Endothelial cell of umbilical vein (primary cell): ENCODE measurements at regions not wholly inside any gene's neighbourhood (a gene's known extent, or its start where the extent isn't known, plus 50 kb on each side); places are given as distances from the start of the nearest gene placed in this dataset.

Source experiments
- BruUV-seq: library from RNA; stranded (reverse); fragments of 400-500 nt; replicated peaks from 2 replicates; lab custom pipeline; 2021; lab: Mats Ljungman, UMichigan
- CTCF ChIA-PET: fragments of 300-600, 350-600 bp; sonication (Branson Sonifier 250); formaldehyde crosslinking; loops from one replicate; lab custom pipeline; 2021; ENCODE audit warnings: antibody characterized with exemption, inconsistent platforms; lab: Charles Lee
- POLR2A ChIA-PET: fragments of 300-600, 350-600 bp; sonication (Branson Sonifier 250); formaldehyde crosslinking; loops from one replicate; lab custom pipeline; 2021; ENCODE audit warnings: antibody characterized with exemption, inconsistent platforms; lab: Charles Lee
- DNase-seq: peaks from one replicate; pipeline ENCODE4 v3.0.0-alpha.2; 2011; ENCODE audit warnings: low read depth, low spot score
- FAIRE-seq: peaks from 2 replicates; lab custom pipeline; 2011; peaks lifted over from hg19 to GRCh38; lab: Jason Lieb, UNC
- H2AFZ ChIP-seq: 2 replicates; pipeline ENCODE4 v1.6.0; 2012; ENCODE audit warnings: low read depth, low read length, control low read depth, inconsistent platforms
- H3K27ac ChIP-seq: 2 replicates; pipeline ENCODE4 v1.5.1; 2011; ENCODE audit warnings: low read depth, mild to moderate bottlenecking, control low read depth, low read length, moderate library complexity; ENCODE audit not compliant: insufficient read depth
- H3K27me3 ChIP-seq, 2 experiments: 2 replicates each; pipeline versions ENCODE4 v1.6.0 to v1.6.1; 2011; ENCODE audit warnings: low read length in 2 of 2, mixed read lengths in 1 of 2; ENCODE audit not compliant: control insufficient read depth in 2 of 2, insufficient read depth in 2 of 2
- H3K36me3 ChIP-seq, 2 experiments: 2 replicates in 1 of 2; 3 replicates in 1 of 2; pipeline ENCODE4 v1.5.1; 2011; ENCODE audit warnings: low read length in 2 of 2, mild to moderate bottlenecking in 1 of 2, moderate library complexity in 1 of 2; ENCODE audit not compliant: control insufficient read depth in 2 of 2, insufficient read depth in 2 of 2; ENCODE audit errors: extremely low read depth in 1 of 2
- H3K4me1 ChIP-seq: 3 replicates; pipeline ENCODE4 v1.5.1; 2011; ENCODE audit warnings: mild to moderate bottlenecking, low read length; ENCODE audit not compliant: control insufficient read depth, insufficient read depth; ENCODE audit errors: extremely low read depth
- H3K4me2 ChIP-seq: 2 replicates; pipeline ENCODE4 v1.6.1; 2011; ENCODE audit warnings: low read length, control low read depth, mixed read lengths; ENCODE audit not compliant: insufficient read depth
- H3K4me3 ChIP-seq, 3 experiments: fragments of 200-600 bp in 1 of 3; sonication (generic), shearing (Covaris generic) in 1 of 3; replicated peaks in 1 of 3; 2 replicates each; pipeline ENCODE4 v1.5.1; 2011 to 2016; ENCODE audit warnings: control low read depth in 3 of 3, low read length in 3 of 3, mild to moderate bottlenecking in 2 of 3, inconsistent platforms in 1 of 3, low read depth in 1 of 3, moderate library complexity in 1 of 3; ENCODE audit not compliant: insufficient read depth in 1 of 3
- H3K79me2 ChIP-seq: 2 replicates; pipeline ENCODE4 v1.6.0; 2012; ENCODE audit warnings: low read length, inconsistent platforms; ENCODE audit not compliant: control insufficient read depth, insufficient read depth
- H3K9ac ChIP-seq: replicated peaks from 2 replicates; pipeline ENCODE3; 2011; ENCODE audit warnings: low read length, control low read depth; ENCODE audit not compliant: insufficient read depth; ENCODE audit errors: extremely low read depth
- H3K9me1 ChIP-seq: replicated peaks from 3 replicates; pipeline ENCODE4 v1.6.0; 2011; ENCODE audit warnings: mild to moderate bottlenecking, low read length; ENCODE audit not compliant: control insufficient read depth, insufficient read depth; ENCODE audit errors: extremely low read depth
- H3K9me3 ChIP-seq: replicated peaks from 2 replicates; pipeline ENCODE4 v1.5.1; 2012; ENCODE audit warnings: low read length, inconsistent platforms; ENCODE audit not compliant: control insufficient read depth, insufficient read depth
- H4K20me1 ChIP-seq: replicated peaks from 2 replicates; pipeline ENCODE3; 2011; ENCODE audit warnings: mild to moderate bottlenecking, low read length; ENCODE audit not compliant: control insufficient read depth, insufficient read depth; ENCODE audit errors: extremely low read depth
- CTCF ChIP-seq, 2 donors: IDR thresholded peaks; 1 replicate in 1 of 2; 2 replicates in 1 of 2; pipeline ENCODE4 v1.5.1; 2011; ENCODE audit warnings: low read length in 2 of 2, mild to moderate bottlenecking in 2 of 2, moderate library complexity in 2 of 2, control low read depth in 1 of 2, inconsistent platforms in 1 of 2, low read depth in 1 of 2; ENCODE audit not compliant: insufficient read depth in 1 of 2; ENCODE audit errors: extremely low read depth in 1 of 2
- EZH2 ChIP-seq: IDR thresholded peaks from 2 replicates; pipeline ENCODE4 v1.6.1; 2012; ENCODE audit warnings: borderline replicate concordance, low read depth, mild to moderate bottlenecking, moderate library complexity, low read length, inconsistent platforms; ENCODE audit not compliant: severe bottlenecking
- FOS ChIP-seq: IDR thresholded peaks from 2 replicates; pipeline ENCODE4 v1.6.1; 2011; ENCODE audit warnings: mild to moderate bottlenecking, low read length, moderate library complexity, borderline replicate concordance; ENCODE audit not compliant: insufficient read depth
- GATA2 ChIP-seq: IDR thresholded peaks from 2 replicates; pipeline ENCODE4 v1.7.0; 2011; ENCODE audit warnings: low read depth, mild to moderate bottlenecking, moderate library complexity, mixed read lengths, low read length; ENCODE audit not compliant: insufficient read length, insufficient read depth
- JUN ChIP-seq: IDR thresholded peaks from 2 replicates; pipeline ENCODE4 v1.6.1; 2011; ENCODE audit warnings: borderline replicate concordance, low read depth; ENCODE audit not compliant: insufficient read length, insufficient read depth
- MAX ChIP-seq: IDR thresholded peaks from 2 replicates; pipeline ENCODE4 v1.6.1; 2011; ENCODE audit not compliant: insufficient read depth, insufficient read length
- MYC ChIP-seq: IDR thresholded peaks from one replicate; pipeline ENCODE4 v1.6.1; 2011; ENCODE audit warnings: mild to moderate bottlenecking, low read depth, low read length
- POLR2A ChIP-seq: IDR thresholded peaks from 2 replicates; pipeline ENCODE4 v1.6.1; 2012; ENCODE audit warnings: low read depth, mild to moderate bottlenecking, control low read depth, low read length
- POLR2AphosphoS5 ChIP-seq: IDR thresholded peaks from 2 replicates; pipeline ENCODE4 v1.6.1; 2012; ENCODE audit warnings: low read depth, mild to moderate bottlenecking, control low read depth, low read length, moderate library complexity; ENCODE audit not compliant: insufficient read depth
- dilution Hi-C: fragments of 300-500 bp; cut with MboI; formaldehyde crosslinking; loops from one replicate; pipeline ENCODE4 v1.15.0; 2019; ENCODE audit warnings: low sequenced_read_pairs; ENCODE audit not compliant: extremely low pct_ligation_motif_present
- intact Hi-C: fragments of 100-400 bp; cut with micrococcal nuclease; formaldehyde crosslinking; loops from one replicate; pipeline ENCODE4 v1.10.0; 2022

- H3K4me3 ChIP-seq, result no peak overlapping the region
- FAIRE-seq, result no peak
- no peak overlapping the region for H2AFZ ChIP-seq
- TF ChIP-seq FOS (no peak), CTCF (IDR thresholded peaks at IDR 0.05; ENCODE audit: extremely low read depth in 1 of 2, insufficient read depth in 1 of 2, low read depth in 1 of 2, low read length in 2 of 2) (no peak), MYC (no peak), JUN (no peak), POLR2AphosphoS5 (no peak), MAX (no peak), POLR2A (no peak), EZH2 (no peak), GATA2 (no peak)
- no TSS peak for BruUV-seq
- no peak overlapping the region for H3K4me2 ChIP-seq
- no peak overlapping the region for H3K27ac ChIP-seq
- CTCF ChIA-PET, result interaction anchor here (1.0 kb wide), 1 partner anchor 67 kb away, joined by 3 read pairs; no protein-coding TSS in a partner anchor
- intact Hi-C loops (no loop called here), dilution Hi-C loops (no loop called here)
- no peak overlapping the region for H3K9ac ChIP-seq
- H3K27me3 ChIP-seq, result no peaks in the 10 kb centered on the region
- POLR2A ChIA-PET, result no interaction called here
- H3K9me1 ChIP-seq, result no peaks in the 10 kb centered on the region
- peaks cover 15% of the 10 kb centered on the region for H3K4me1 ChIP-seq
- no peaks in the 10 kb centered on the region for H3K36me3 ChIP-seq
- H3K9me3 ChIP-seq, result no peaks in the 10 kb centered on the region
- no peaks in the 10 kb centered on the region for H3K79me2 ChIP-seq
- no peaks in the 10 kb centered on the region for H4K20me1 ChIP-seq
- no peak for DNase-seq
Measured at GRCh38 chr2:236943841-236944513, 141.7 kb upstream of the COPS8 start.
